ENCODE measurements at regions not wholly inside any gene's neighbourhood (a gene's known extent, or its start where the extent isn't known, plus 50 kb on each side); places are given as distances from the start of the nearest gene placed in this dataset.

- H3K4me1 Mint-ChIP-seq: no peaks in the 10 kb centered on the region
- H3K27ac Mint-ChIP-seq (ENCODE audit: low read depth): no peak overlapping the region
- no peaks in the 10 kb centered on the region for H3K36me3 Mint-ChIP-seq (ENCODE audit: insufficient read depth)
Observed at GRCh38 chr2:82599021-82599420, 1860.1 kb downstream of the SUCLG1 start.

GRCh38 chr2:82596581-82596980, 1862.5 kb downstream of the SUCLG1 start:
- DNase-seq (ENCODE audit: low spot score in 2 of 2) (no peak), ATAC-seq (replicated peaks; ENCODE audit: extremely low read depth, poor library complexity, severe bottlenecking) (no peak)
- Mint-ChIP-seq H3K27me3 (no peaks in the 10 kb centered on the region), H3K36me3 (ENCODE audit: insufficient read depth) (peaks cover 1% of the 10 kb centered on the region), H3K9me3 (peaks cover 23% of the 10 kb centered on the region), H3K27ac (ENCODE audit: low read depth) (no peak overlapping the region), H3K4me3 (no peak overlapping the region), H3K4me1 (no peaks in the 10 kb centered on the region)

More at GRCh38 chr2:82599021-82599420, 1860.1 kb downstream of the SUCLG1 start:
- Mint-ChIP-seq H3K4me3 (no peak overlapping the region), H3K9me3 (peaks cover 28% of the 10 kb centered on the region), H3K27me3 (no peaks in the 10 kb centered on the region)
- no peak for ATAC-seq (replicated peaks; ENCODE audit: extremely low read depth, poor library complexity, severe bottlenecking)
- no peak for DNase-seq (ENCODE audit: low spot score in 2 of 2)

- no peak for DNase-seq (ENCODE audit: low spot score in 2 of 2)
- peaks cover 1% of the 10 kb centered on the region for H3K36me3 Mint-ChIP-seq (ENCODE audit: insufficient read depth)
- H3K4me1 Mint-ChIP-seq: no peaks in the 10 kb centered on the region
- H3K27ac Mint-ChIP-seq (ENCODE audit: low read depth): no peak overlapping the region
- H3K27me3 Mint-ChIP-seq: no peaks in the 10 kb centered on the region
- H3K9me3 Mint-ChIP-seq: peaks cover 24% of the 10 kb centered on the region
- H3K4me3 Mint-ChIP-seq: no peak overlapping the region
- no peak for ATAC-seq (replicated peaks; ENCODE audit: extremely low read depth, poor library complexity, severe bottlenecking)
Observed at GRCh38 chr2:82591718-82592117, 1867.4 kb downstream of the SUCLG1 start.

- Mint-ChIP-seq H3K4me3 (no peak overlapping the region), H3K36me3 (ENCODE audit: insufficient read depth) (no peaks in the 10 kb centered on the region), H3K27me3 (no peaks in the 10 kb centered on the region), H3K9me3 (peaks cover 6% of the 10 kb centered on the region), H3K4me1 (no peaks in the 10 kb centered on the region), H3K27ac (ENCODE audit: low read depth) (no peak overlapping the region)
- ATAC-seq (replicated peaks; ENCODE audit: extremely low read depth, poor library complexity, severe bottlenecking): no peak
- DNase-seq (ENCODE audit: low spot score in 2 of 2): no peak
Observed at GRCh38 chr2:82576656-82577055, 1882.4 kb downstream of the SUCLG1 start.

GRCh38 chr2:82539280-82539621, 1919.8 kb downstream of the SUCLG1 start:
- H3K4me3 Mint-ChIP-seq: no peak overlapping the region
- H3K27ac Mint-ChIP-seq (ENCODE audit: low read depth): no peak overlapping the region
- peaks cover 26% of the 10 kb centered on the region for H3K9me3 Mint-ChIP-seq
- no peaks in the 10 kb centered on the region for H3K36me3 Mint-ChIP-seq (ENCODE audit: insufficient read depth)
- H3K27me3 Mint-ChIP-seq: no peaks in the 10 kb centered on the region
- no peak for DNase-seq (ENCODE audit: low spot score in 2 of 2)
- no peak for ATAC-seq (replicated peaks; ENCODE audit: extremely low read depth, poor library complexity, severe bottlenecking)
- no peaks in the 10 kb centered on the region for H3K4me1 Mint-ChIP-seq

- Mint-ChIP-seq H3K4me3 (no peak overlapping the region), H3K27ac (ENCODE audit: low read depth) (no peak overlapping the region), H3K36me3 (ENCODE audit: insufficient read depth) (no peaks in the 10 kb centered on the region), H3K4me1 (no peaks in the 10 kb centered on the region), H3K27me3 (no peaks in the 10 kb centered on the region), H3K9me3 (peaks cover 25% of the 10 kb centered on the region)
- ATAC-seq (replicated peaks; ENCODE audit: extremely low read depth, poor library complexity, severe bottlenecking) (no peak), DNase-seq (ENCODE audit: low spot score in 2 of 2) (no peak)
Observed at GRCh38 chr2:82538590-82539279, 1920.3 kb downstream of the SUCLG1 start.

- ATAC-seq (replicated peaks; ENCODE audit: extremely low read depth, poor library complexity, severe bottlenecking): no peak
- no peak for DNase-seq (ENCODE audit: low spot score in 2 of 2)
- H3K27me3 Mint-ChIP-seq: no peaks in the 10 kb centered on the region
- peaks cover 26% of the 10 kb centered on the region for H3K9me3 Mint-ChIP-seq
- no peak overlapping the region for H3K4me3 Mint-ChIP-seq
- peaks cover 1% of the 10 kb centered on the region for H3K36me3 Mint-ChIP-seq (ENCODE audit: insufficient read depth)
- no peaks in the 10 kb centered on the region for H3K4me1 Mint-ChIP-seq
- no peak overlapping the region for H3K27ac Mint-ChIP-seq (ENCODE audit: low read depth)
Observed at GRCh38 chr2:82528288-82528687, 1930.8 kb downstream of the SUCLG1 start.

GRCh38 chr2:82527124-82527523, 1932.0 kb downstream of the SUCLG1 start:
- ATAC-seq (replicated peaks; ENCODE audit: extremely low read depth, poor library complexity, severe bottlenecking) (no peak), DNase-seq (ENCODE audit: low spot score in 2 of 2) (no peak)
- H3K4me1 Mint-ChIP-seq: no peaks in the 10 kb centered on the region
- no peak overlapping the region for H3K27ac Mint-ChIP-seq (ENCODE audit: low read depth)
- H3K4me3 Mint-ChIP-seq: no peak overlapping the region
- peaks cover 1% of the 10 kb centered on the region for H3K36me3 Mint-ChIP-seq (ENCODE audit: insufficient read depth)
- no peaks in the 10 kb centered on the region for H3K27me3 Mint-ChIP-seq
- peaks cover 26% of the 10 kb centered on the region for H3K9me3 Mint-ChIP-seq

- DNase-seq (ENCODE audit: low spot score in 2 of 2): no peak
- Mint-ChIP-seq H3K27ac (ENCODE audit: low read depth) (no peak overlapping the region), H3K36me3 (ENCODE audit: insufficient read depth) (peaks cover 1% of the 10 kb centered on the region), H3K4me3 (no peak overlapping the region), H3K9me3 (peaks cover 26% of the 10 kb centered on the region), H3K27me3 (no peaks in the 10 kb centered on the region), H3K4me1 (no peaks in the 10 kb centered on the region)
- ATAC-seq (replicated peaks; ENCODE audit: extremely low read depth, poor library complexity, severe bottlenecking): no peak
Observed at GRCh38 chr2:82526277-82526676, 1932.8 kb downstream of the SUCLG1 start.

- Mint-ChIP-seq H3K27me3 (no peaks in the 10 kb centered on the region), H3K36me3 (ENCODE audit: insufficient read depth) (peaks cover 1% of the 10 kb centered on the region), H3K4me1 (no peaks in the 10 kb centered on the region), H3K4me3 (no peak overlapping the region), H3K27ac (ENCODE audit: low read depth) (no peak overlapping the region), H3K9me3 (peaks cover 25% of the 10 kb centered on the region)
- ATAC-seq (replicated peaks; ENCODE audit: extremely low read depth, poor library complexity, severe bottlenecking): no peak
- no peak for DNase-seq (ENCODE audit: low spot score in 2 of 2)
Observed at GRCh38 chr2:82525744-82526143, 1933.3 kb downstream of the SUCLG1 start.

- DNase-seq (ENCODE audit: low spot score in 2 of 2) (no peak), ATAC-seq (replicated peaks; ENCODE audit: extremely low read depth, poor library complexity, severe bottlenecking) (no peak)
- H3K36me3 Mint-ChIP-seq (ENCODE audit: insufficient read depth): peaks cover 1% of the 10 kb centered on the region
- H3K27ac Mint-ChIP-seq (ENCODE audit: low read depth): no peak overlapping the region
- no peak overlapping the region for H3K4me3 Mint-ChIP-seq
- no peaks in the 10 kb centered on the region for H3K4me1 Mint-ChIP-seq
- H3K27me3 Mint-ChIP-seq: no peaks in the 10 kb centered on the region
- peaks cover 23% of the 10 kb centered on the region for H3K9me3 Mint-ChIP-seq
Observed at GRCh38 chr2:82524826-82525225, 1934.3 kb downstream of the SUCLG1 start.

- DNase-seq (ENCODE audit: low spot score in 2 of 2): no peak
- H3K36me3 Mint-ChIP-seq (ENCODE audit: insufficient read depth): no peaks in the 10 kb centered on the region
- H3K4me1 Mint-ChIP-seq: no peaks in the 10 kb centered on the region
- no peak overlapping the region for H3K4me3 Mint-ChIP-seq
- ATAC-seq (replicated peaks; ENCODE audit: extremely low read depth, poor library complexity, severe bottlenecking): no peak
- no peaks in the 10 kb centered on the region for H3K9me3 Mint-ChIP-seq
- no peaks in the 10 kb centered on the region for H3K27me3 Mint-ChIP-seq
- no peak overlapping the region for H3K27ac Mint-ChIP-seq (ENCODE audit: low read depth)
Observed at GRCh38 chr2:82511894-82512293, 1947.2 kb downstream of the SUCLG1 start.

- Mint-ChIP-seq H3K27me3 (no peaks in the 10 kb centered on the region), H3K9me3 (no peaks in the 10 kb centered on the region), H3K36me3 (ENCODE audit: insufficient read depth) (no peaks in the 10 kb centered on the region), H3K4me1 (no peaks in the 10 kb centered on the region), H3K4me3 (no peak overlapping the region), H3K27ac (ENCODE audit: low read depth) (no peak overlapping the region)
- ATAC-seq (replicated peaks; ENCODE audit: extremely low read depth, poor library complexity, severe bottlenecking) (no peak), DNase-seq (ENCODE audit: low spot score in 2 of 2) (no peak)
Observed at GRCh38 chr2:82508702-82509101, 1950.4 kb downstream of the SUCLG1 start.

Data from central memory CD8-positive, alpha-beta T cell (primary cell).